Calu3 (cell line): ENCODE measurements at regions not wholly inside any gene's neighbourhood (a gene's known extent, or its start where the extent isn't known, plus 50 kb on each side); places are given as distances from the start of the nearest gene placed in this dataset.
A peak's percentile ranks its signal among the peaks of the same experiment; 100 is the strongest.

Experiments used
- BruUV-seq: library from RNA; stranded (reverse); fragments of 400-500 nt; replicated peaks from 2 replicates; lab custom pipeline; 2021; lab: Mats Ljungman, UMichigan
- CTCF ChIA-PET: fragments of 300-600 bp; sonication (Branson Sonifier 250); formaldehyde crosslinking; loops from one replicate; lab custom pipeline; 2022; ENCODE audit warnings: antibody characterized with exemption; lab: Charles Lee
- DNase-seq: peaks from one replicate; pipeline ENCODE4 v3.0.0; 2022
- H3K27ac Mint-ChIP-seq: one replicate; pipeline ENCODE4 v1.8.0; 2022; ENCODE audit warnings: mixed read lengths; ENCODE audit not compliant: unreplicated experiment
- H3K27me3 Mint-ChIP-seq: one replicate; pipeline ENCODE4 v1.8.0; 2022; ENCODE audit warnings: mixed read lengths; ENCODE audit not compliant: unreplicated experiment
- H3K36me3 Mint-ChIP-seq: one replicate; pipeline ENCODE4 v1.8.0; 2022; ENCODE audit warnings: mild to moderate bottlenecking, moderate library complexity, mixed read lengths; ENCODE audit not compliant: insufficient read depth, unreplicated experiment
- H3K4me1 Mint-ChIP-seq: one replicate; pipeline ENCODE4 v1.8.0; 2022; ENCODE audit warnings: mild to moderate bottlenecking, low read depth, mixed read lengths; ENCODE audit not compliant: unreplicated experiment
- H3K4me3 Mint-ChIP-seq: one replicate; pipeline ENCODE4 v1.8.0; 2022; ENCODE audit warnings: mild to moderate bottlenecking, low read depth, moderate library complexity, mixed read lengths; ENCODE audit not compliant: unreplicated experiment
- H3K9me3 Mint-ChIP-seq: one replicate; pipeline ENCODE4 v1.8.0; 2022; ENCODE audit warnings: low read depth, mixed read lengths; ENCODE audit not compliant: unreplicated experiment
- CTCF ChIP-seq: fragments of 200-600 bp; IDR thresholded peaks from one replicate; pipeline ENCODE4 v1.8.0; 2022; ENCODE audit warnings: antibody characterized with exemption; ENCODE audit not compliant: unreplicated experiment
- intact Hi-C: fragments of 100-400 bp; cut with micrococcal nuclease; formaldehyde crosslinking; loops from one replicate; pipeline ENCODE4 v1.10.0; 2022; ENCODE audit not compliant: unreplicated experiment

- Mint-ChIP-seq H3K9me3 (no peaks in the 10 kb centered on the region), H3K36me3 (no peaks in the 10 kb centered on the region), H3K27ac (no peak overlapping the region), H3K4me3 (no peak overlapping the region), H3K27me3 (peaks cover 34% of the 10 kb centered on the region), H3K4me1 (peaks cover 8% of the 10 kb centered on the region)
- intact Hi-C loops = loop anchor here (1.0 to 10.0 kb wide), 3 partner anchors 88 to 374 kb away; no protein-coding TSS in a partner anchor
- CTCF ChIA-PET = interaction anchor here (1.6 to 1.8 kb wide), 3 partner anchors 22 to 374 kb away, joined by 3 to 9 read pairs (median 6); no protein-coding TSS in a partner anchor
- TF ChIP-seq CTCF = peak; percentile 93
- DNase-seq = peak; percentile 74
- BruUV-seq = no TSS peak
Measured at GRCh38 chr16:55944377-55944802, 69.2 kb upstream of the CES5A start.

- H3K27me3 Mint-ChIP-seq = peaks cover 31% of the 10 kb centered on the region
- H3K27ac Mint-ChIP-seq = no peak overlapping the region
- no peaks in the 10 kb centered on the region for H3K36me3 Mint-ChIP-seq
- no TSS peak for BruUV-seq
- DNase-seq = no peak
- CTCF ChIA-PET = interaction anchor here (0.6 to 1.8 kb wide), 4 partner anchors 20 to 660 kb away, joined by 3 to 9 read pairs (median 4); no protein-coding TSS in a partner anchor
- peaks cover 8% of the 10 kb centered on the region for H3K4me1 Mint-ChIP-seq
- no peak overlapping the region for H3K4me3 Mint-ChIP-seq
- intact Hi-C loops = loop anchor here (5.0 to 10.0 kb wide), 2 partner anchors 89 to 192 kb away; no protein-coding TSS in a partner anchor
- TF ChIP-seq CTCF = no peak
- no peaks in the 10 kb centered on the region for H3K9me3 Mint-ChIP-seq
Measured at GRCh38 chr16:55943267-55943666, 68.1 kb upstream of the CES5A start.

GRCh38 chr16:55942821-55943220 is 67.6 kb upstream of the CES5A start:
- no peaks in the 10 kb centered on the region for H3K36me3 Mint-ChIP-seq
- peaks cover 8% of the 10 kb centered on the region for H3K4me1 Mint-ChIP-seq
- no peak for DNase-seq
- CTCF ChIA-PET = interaction anchor here (1.4 to 1.8 kb wide), 3 partner anchors 20 to 376 kb away, joined by 3 to 9 read pairs (median 6); no protein-coding TSS in a partner anchor
- no peak for TF ChIP-seq CTCF
- H3K4me3 Mint-ChIP-seq = no peak overlapping the region
- peaks cover 31% of the 10 kb centered on the region for H3K27me3 Mint-ChIP-seq
- no peaks in the 10 kb centered on the region for H3K9me3 Mint-ChIP-seq
- H3K27ac Mint-ChIP-seq = no peak overlapping the region
- intact Hi-C loops = loop anchor here (5.0 to 10.0 kb wide), 2 partner anchors 89 to 192 kb away; no protein-coding TSS in a partner anchor
- no TSS peak for BruUV-seq

DNA sequence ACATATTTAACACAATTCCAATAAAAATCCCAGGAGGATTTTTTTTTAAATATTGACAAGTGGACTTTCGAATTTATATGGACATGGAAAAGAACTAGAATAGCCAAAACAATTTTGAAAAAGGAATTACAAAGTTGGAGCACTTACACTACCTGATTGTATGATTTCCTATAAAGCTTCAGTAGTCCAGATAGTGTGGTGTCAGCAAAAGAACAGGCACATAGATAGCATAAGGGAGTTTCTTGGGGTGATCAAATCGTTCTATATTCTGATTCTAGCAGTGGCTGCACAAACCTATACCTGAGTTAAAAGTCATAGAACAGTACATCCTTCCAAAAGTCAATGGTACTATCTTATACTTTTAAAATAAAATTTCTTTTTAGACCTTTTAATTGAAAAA is 66.4 kb upstream of the CES5A start:
- no peak for TF ChIP-seq CTCF
- peaks cover 33% of the 10 kb centered on the region for H3K27me3 Mint-ChIP-seq
- DNase-seq = no peak
- H3K4me1 Mint-ChIP-seq = no peaks in the 10 kb centered on the region
- H3K27ac Mint-ChIP-seq = no peak overlapping the region
- no peak overlapping the region for H3K4me3 Mint-ChIP-seq
- no TSS peak for BruUV-seq
- H3K36me3 Mint-ChIP-seq = no peaks in the 10 kb centered on the region
- CTCF ChIA-PET = no interaction called here
- intact Hi-C loops = loop anchor here (5.0 to 10.0 kb wide), 2 partner anchors 91 to 193 kb away; no protein-coding TSS in a partner anchor
- no peaks in the 10 kb centered on the region for H3K9me3 Mint-ChIP-seq
